Gastrocnemius medialis (tissue), 4 donors: ENCODE measurements at regions not wholly inside any gene's neighbourhood (a gene's known extent, or its start where the extent isn't known, plus 50 kb on each side); places are given as distances from the start of the nearest gene placed in this dataset.

ENCODE experiments used
- CTCF ChIP-seq, 5 experiments: fragments of 450-650 bp in 3 of 5; fragments of 200-600 bp in 2 of 5; sonication (generic) in 2 of 5; IDR thresholded peaks in 4 of 5; conservative IDR thresholded peaks in 1 of 5; 1 replicate in 4 of 5; 2 replicates in 1 of 5; pipeline ENCODE4 v1.5.1; 2016 to 2019; ENCODE audit warnings: antibody characterized with exemption in 5 of 5, mild to moderate bottlenecking in 3 of 5, moderate library complexity in 3 of 5
- POLR2A ChIP-seq, 2 donors: fragments of 450-650 bp; IDR thresholded peaks; one replicate each; pipeline ENCODE4 v1.6.1; 2017; ENCODE audit warnings: antibody characterized with exemption in 2 of 2, mild to moderate bottlenecking in 2 of 2, moderate library complexity in 2 of 2

DNA sequence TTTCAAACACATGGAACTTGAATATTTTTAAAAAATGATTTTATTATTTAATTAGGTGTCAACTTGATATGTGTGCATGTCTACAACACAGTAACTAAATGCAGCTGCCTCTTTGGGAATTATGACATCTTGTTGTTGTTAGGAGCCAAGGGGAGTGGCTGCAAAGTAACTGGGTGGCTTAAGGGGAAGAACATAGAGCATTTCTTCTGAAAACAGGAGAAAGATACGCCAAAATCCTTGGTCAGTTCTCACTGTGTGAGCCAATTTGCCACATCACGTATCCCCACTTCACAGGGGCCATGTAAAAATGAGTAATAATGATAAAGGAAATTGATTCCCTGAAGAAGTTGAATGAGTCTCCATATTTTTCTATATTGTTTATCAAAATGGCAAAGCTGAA, 309.8 kb upstream of the COL3A1 start:
- TF ChIP-seq CTCF (IDR thresholded peaks at IDR 0.05 in 4 of 5, conservative IDR thresholded peaks at IDR 0.05 in 1 of 5): no peak
- TF ChIP-seq POLR2A (IDR thresholded peaks at IDR 0.05): no peak
